Liver (tissue), 8 donors: ENCODE measurements at regions not wholly inside any gene's neighbourhood (a gene's known extent, or its start where the extent isn't known, plus 50 kb on each side); places are given as distances from the start of the nearest gene placed in this dataset.

ENCODE experiments used
- DNase-seq: peaks from one replicate; pipeline ENCODE4 v3.0.0-alpha.2; 2017; ENCODE audit warnings: low spot score
- H3K27ac ChIP-seq, 2 donors: one replicate each; pipeline ENCODE4 v1.7.0; 2013; ENCODE audit warnings: inconsistent platforms in 2 of 2, low read length in 2 of 2, control low read depth in 1 of 2, low read depth in 1 of 2, mild to moderate bottlenecking in 1 of 2
- H3K27me3 ChIP-seq, 4 donors: one replicate each; pipeline versions ENCODE4 v1.6.1 to v1.7.0; 2013; ENCODE audit warnings: low read length in 3 of 4, inconsistent platforms in 1 of 4, mild to moderate bottlenecking in 1 of 4, moderate library complexity in 1 of 4; ENCODE audit not compliant: control insufficient read depth in 4 of 4, insufficient read depth in 4 of 4
- H3K36me3 ChIP-seq, 4 donors: one replicate each; pipeline versions ENCODE4 v1.6.1 to v1.7.0; 2013; ENCODE audit warnings: low read length in 3 of 4, mild to moderate bottlenecking in 3 of 4, low read depth in 1 of 4, moderate library complexity in 1 of 4; ENCODE audit not compliant: control insufficient read depth in 4 of 4, insufficient read depth in 3 of 4
- H3K4me1 ChIP-seq, 4 donors: one replicate each; pipeline versions ENCODE4 v1.6.1 to v1.7.0; 2013; ENCODE audit warnings: low read length in 3 of 4, mild to moderate bottlenecking in 3 of 4, moderate library complexity in 1 of 4; ENCODE audit not compliant: control insufficient read depth in 4 of 4, insufficient read depth in 4 of 4
- H3K4me3 ChIP-seq, 3 donors: one replicate each; pipeline versions ENCODE4 v1.6.1 to v1.7.0; 2013; ENCODE audit warnings: low read length in 3 of 3, control low read depth in 1 of 3, low read depth in 1 of 3, mild to moderate bottlenecking in 1 of 3
- H3K9ac ChIP-seq, 2 donors: one replicate each; pipeline ENCODE4 v1.7.0; 2013; ENCODE audit warnings: low read length in 2 of 2, mild to moderate bottlenecking in 2 of 2, moderate library complexity in 2 of 2, control low read depth in 1 of 2, low read depth in 1 of 2
- H3K9me3 ChIP-seq, 4 donors: one replicate each; pipeline versions ENCODE4 v1.6.1 to v1.7.0; 2013; ENCODE audit warnings: low read length in 3 of 4; ENCODE audit not compliant: control insufficient read depth in 4 of 4
- ATF3 ChIP-seq: IDR thresholded peaks from 2 replicates; pipeline ENCODE4 v1.6.1; 2016; ENCODE audit warnings: antibody characterized with exemption
- CTCF ChIP-seq: fragments of 150-350 bp; IDR thresholded peaks from 2 replicates; pipeline ENCODE4 v1.5.1; 2017; ENCODE audit warnings: improper control_type of control experiment, low read depth, low read length; ENCODE audit not compliant: missing input control
- EGR1 ChIP-seq, 2 donors: IDR thresholded peaks; 2 replicates each; pipeline ENCODE4 v1.6.1; 2016 to 2018; ENCODE audit warnings: antibody characterized with exemption in 2 of 2, low read depth in 2 of 2
- FOXA1 ChIP-seq: IDR thresholded peaks from 2 replicates; pipeline ENCODE4 v1.6.1; 2016; ENCODE audit warnings: antibody characterized with exemption
- FOXA2 ChIP-seq: IDR thresholded peaks from 2 replicates; pipeline ENCODE4 v1.6.1; 2016; ENCODE audit warnings: antibody characterized with exemption
- GABPA ChIP-seq, 2 donors: IDR thresholded peaks in 1 of 2; conservative IDR thresholded peaks in 1 of 2; 2 replicates each; pipeline ENCODE4 v1.6.1; 2016; ENCODE audit warnings: antibody characterized with exemption in 2 of 2, mild to moderate bottlenecking in 1 of 2, moderate library complexity in 1 of 2
- HNF4A ChIP-seq, 2 donors: conservative IDR thresholded peaks; 2 replicates each; pipeline ENCODE4 v1.6.1; 2016; ENCODE audit warnings: antibody characterized with exemption in 2 of 2, mild to moderate bottlenecking in 2 of 2
- HNF4G ChIP-seq: IDR thresholded peaks from 2 replicates; pipeline ENCODE4 v1.6.1; 2016; ENCODE audit warnings: antibody characterized with exemption
- JUND ChIP-seq, 2 donors: IDR thresholded peaks; 2 replicates each; pipeline ENCODE4 v1.6.1; 2016; ENCODE audit warnings: antibody characterized with exemption in 2 of 2
- MAX ChIP-seq: IDR thresholded peaks from 2 replicates; pipeline ENCODE4 v1.6.1; 2016; ENCODE audit warnings: antibody characterized with exemption
- NR2F2 ChIP-seq: IDR thresholded peaks from 2 replicates; pipeline ENCODE4 v1.6.1; 2016; ENCODE audit warnings: antibody characterized with exemption
- RAD21 ChIP-seq, 2 donors: IDR thresholded peaks; 2 replicates each; pipeline ENCODE4 v1.6.1; 2016; ENCODE audit warnings: antibody characterized with exemption in 2 of 2, mild to moderate bottlenecking in 2 of 2
- REST ChIP-seq: IDR thresholded peaks from 2 replicates; pipeline ENCODE4 v1.6.1; 2016; ENCODE audit warnings: antibody characterized with exemption, mild to moderate bottlenecking
- RXRA ChIP-seq, 2 donors: IDR thresholded peaks; 2 replicates each; pipeline ENCODE4 v1.6.1; 2017 to 2018; ENCODE audit warnings: antibody characterized with exemption in 2 of 2, mild to moderate bottlenecking in 1 of 2
- SP1 ChIP-seq: IDR thresholded peaks from 2 replicates; pipeline ENCODE4 v1.6.1; 2018; ENCODE audit warnings: antibody characterized with exemption, mild to moderate bottlenecking
- TAF1 ChIP-seq: conservative IDR thresholded peaks from 2 replicates; pipeline ENCODE4 v1.6.1; 2016; ENCODE audit warnings: antibody characterized with exemption, mild to moderate bottlenecking
- YY1 ChIP-seq: IDR thresholded peaks from 2 replicates; pipeline ENCODE4 v1.6.1; 2016; ENCODE audit warnings: antibody characterized with exemption, mild to moderate bottlenecking
- ZBTB33 ChIP-seq: IDR thresholded peaks from 2 replicates; pipeline ENCODE4 v1.6.1; 2016; ENCODE audit warnings: antibody characterized with exemption
- WGBS: extraction: QIAGEN DNeasy Blood & Tissue Kit; methylation state at CpG from one replicate; pipeline ENCODE4 v1.1.7; 2013; 5-methylcytosine and 5-hydroxymethylcytosine counted together
- donor health status: healthy.
- donor health status: healthy.
- donor health status: healthy.
- donor health status: healthy.
- donor health status: healthy.

GRCh38 chr1:194273660-194274059 lies 1087.2 kb upstream of the B3GALT2 start:
- Histone ChIP-seq H3K4me1 (no peaks in the 10 kb centered on the region), H3K36me3 (no peaks in the 10 kb centered on the region), H3K27me3 (no peaks in the 10 kb centered on the region), H3K27ac (no peak overlapping the region), H3K4me3 (no peak overlapping the region), H3K9me3 (no peaks in the 10 kb centered on the region), H3K9ac (no peak overlapping the region)
- 72% methylated on average over 1 of the region's 1 CpG for WGBS
- DNase-seq, result no peak
- TF ChIP-seq FOXA2, result no peak
- TF ChIP-seq FOXA1, result no peak
- TF ChIP-seq HNF4G, result no peak
- no peak for TF ChIP-seq HNF4A (conservative IDR thresholded peaks at IDR 0.05)

- Histone ChIP-seq H3K9ac (no peak overlapping the region), H3K36me3 (no peaks in the 10 kb centered on the region), H3K4me1 (no peaks in the 10 kb centered on the region), H3K4me3 (no peak overlapping the region), H3K27me3 (no peaks in the 10 kb centered on the region), H3K9me3 (no peaks in the 10 kb centered on the region), H3K27ac (no peak overlapping the region)
- TF ChIP-seq GABPA (IDR thresholded peaks at IDR 0.05 in 1 of 2, conservative IDR thresholded peaks at IDR 0.05 in 1 of 2) (no peak), RAD21 (IDR thresholded peaks at IDR 0.05) (no peak), HNF4A (conservative IDR thresholded peaks at IDR 0.05) (no peak), NR2F2 (no peak), FOXA2 (no peak), CTCF (no peak), YY1 (no peak), EGR1 (IDR thresholded peaks at IDR 0.05; ENCODE audit: low read depth in 2 of 2) (no peak), ZBTB33 (no peak), ATF3 (no peak), HNF4G (no peak), SP1 (no peak), JUND (IDR thresholded peaks at IDR 0.05) (no peak), FOXA1 (no peak), RXRA (IDR thresholded peaks at IDR 0.05) (no peak), REST (no peak), MAX (no peak), TAF1 (no peak)
- DNase-seq, result no peak
These were observed 1082.4 kb upstream of the B3GALT2 start for GRCh38 chr1:194268839-194269238.
